ENCODE measurements at regions not wholly inside any gene's neighbourhood (a gene's known extent, or its start where the extent isn't known, plus 50 kb on each side); places are given as distances from the start of the nearest gene placed in this dataset.

DNA sequence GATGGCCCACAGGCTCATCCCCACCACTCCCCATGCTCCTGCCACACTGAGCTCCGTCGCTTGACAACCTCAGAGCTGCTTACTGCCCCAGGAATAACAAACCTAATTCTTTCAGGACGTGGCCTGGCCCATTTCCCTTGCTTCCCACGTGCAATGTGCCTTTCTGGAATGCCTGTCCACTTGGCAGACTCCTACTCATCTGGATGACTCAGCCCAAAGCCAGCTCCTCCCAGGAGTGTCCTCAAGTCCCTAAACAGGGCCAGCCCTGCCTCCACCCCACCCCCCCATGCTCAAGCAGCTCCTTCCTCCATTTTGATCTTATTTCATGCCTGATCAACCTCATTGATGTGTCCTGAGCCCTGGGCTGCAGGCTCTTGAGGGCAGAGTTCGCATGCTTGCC is 164.9 kb upstream of the RNF32 start:
- DNase-seq: no peak

DNA sequence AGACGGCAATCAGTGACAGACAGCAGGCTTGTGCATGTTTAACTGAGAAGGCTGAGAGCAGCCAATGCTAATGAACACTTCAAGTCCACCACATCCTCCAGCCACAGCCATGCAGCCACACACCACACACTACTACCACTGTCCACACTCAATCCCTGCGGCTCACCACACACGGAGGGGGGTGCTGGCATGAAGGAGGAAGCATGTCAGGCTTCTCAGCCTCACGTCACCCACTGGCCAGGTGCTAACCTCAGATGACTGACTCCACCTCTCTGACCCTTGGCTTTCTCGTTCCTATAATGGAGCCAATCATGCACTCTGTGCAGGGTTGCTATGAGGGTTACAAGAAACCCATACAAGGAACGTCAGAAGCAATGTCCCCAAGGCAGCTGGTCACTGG is 165.4 kb upstream of the RNF32 start:
- no peak for DNase-seq

DNA sequence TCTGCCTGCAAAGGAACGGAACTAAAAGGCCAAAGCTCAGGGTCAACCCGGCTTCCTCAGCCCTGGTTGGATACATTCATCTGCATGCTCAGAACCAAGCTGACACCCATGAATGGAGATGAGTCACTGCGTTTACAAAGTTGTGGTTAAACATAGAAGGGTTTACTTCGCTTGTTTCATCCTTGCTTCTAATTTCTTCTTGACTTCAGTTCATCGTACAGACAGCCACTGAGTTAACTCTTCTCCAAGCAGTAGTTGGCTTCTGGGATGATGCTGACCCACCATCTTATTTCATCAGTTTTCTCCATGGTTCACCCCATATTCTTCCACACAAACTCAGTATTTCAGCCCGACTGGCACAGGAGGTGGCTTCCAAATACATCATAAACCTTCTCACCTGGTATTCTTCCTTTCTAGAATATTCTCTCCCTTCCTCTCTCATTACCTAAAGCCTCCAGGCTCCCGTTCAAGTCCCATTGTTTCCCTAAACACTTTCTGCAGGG is 166.3 kb upstream of the RNF32 start:
- DNase-seq: no peak

DNA sequence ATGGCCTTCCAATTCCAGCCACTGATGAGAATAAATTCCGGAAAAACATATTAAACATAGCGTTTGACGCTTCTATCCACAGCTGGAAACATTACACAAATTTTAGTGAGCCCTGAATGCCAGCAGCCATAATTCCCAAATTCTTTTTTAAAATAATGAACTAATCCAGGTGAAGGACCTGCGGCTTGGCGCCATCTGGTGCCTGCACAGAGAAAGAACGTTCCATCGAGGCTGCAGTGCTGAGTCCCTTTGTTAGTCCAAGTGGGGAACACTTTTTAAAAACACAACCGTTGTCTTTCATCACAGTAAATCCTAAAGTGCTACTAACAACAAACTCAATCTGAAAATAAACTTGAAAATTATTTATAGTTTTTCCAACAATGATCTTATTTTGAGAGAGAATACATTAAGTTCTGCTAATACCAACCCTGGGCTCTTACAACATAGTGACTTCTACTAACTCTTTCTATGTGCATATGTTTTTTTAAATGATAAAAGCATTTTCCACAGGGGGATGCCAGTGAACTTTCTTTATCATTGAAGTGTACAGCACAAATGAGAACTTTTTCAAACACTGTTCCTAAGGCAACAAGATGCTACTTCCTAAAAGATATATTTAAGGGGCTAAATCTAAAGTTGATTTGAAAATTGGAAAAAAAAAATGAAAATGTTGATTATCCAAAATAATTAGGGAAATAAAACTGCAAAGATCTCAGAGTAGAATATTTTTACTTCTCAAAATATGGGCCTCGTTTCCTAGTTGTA is 166.9 kb upstream of the RNF32 start:
- peak; percentile 25 for DNase-seq

DNA sequence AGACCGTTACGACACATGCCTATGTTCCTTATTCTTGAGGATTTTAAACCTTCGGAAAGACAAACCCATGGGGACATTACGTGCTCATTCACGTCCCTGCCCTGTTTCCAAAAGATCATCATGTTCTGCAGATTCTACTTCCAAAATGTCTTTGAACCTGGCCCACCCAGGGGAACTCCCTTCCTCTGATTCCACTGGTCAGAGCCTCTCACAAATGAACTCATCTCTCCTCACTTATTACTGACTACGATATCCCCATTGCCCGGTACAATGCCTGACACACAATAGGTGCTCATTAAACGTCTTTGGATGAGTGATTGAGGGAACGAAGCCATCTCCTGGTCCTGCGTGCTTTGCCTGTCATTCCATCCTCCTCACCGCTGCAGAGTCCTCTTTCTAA is 168.3 kb upstream of the RNF32 start:
- no peak for DNase-seq

DNA sequence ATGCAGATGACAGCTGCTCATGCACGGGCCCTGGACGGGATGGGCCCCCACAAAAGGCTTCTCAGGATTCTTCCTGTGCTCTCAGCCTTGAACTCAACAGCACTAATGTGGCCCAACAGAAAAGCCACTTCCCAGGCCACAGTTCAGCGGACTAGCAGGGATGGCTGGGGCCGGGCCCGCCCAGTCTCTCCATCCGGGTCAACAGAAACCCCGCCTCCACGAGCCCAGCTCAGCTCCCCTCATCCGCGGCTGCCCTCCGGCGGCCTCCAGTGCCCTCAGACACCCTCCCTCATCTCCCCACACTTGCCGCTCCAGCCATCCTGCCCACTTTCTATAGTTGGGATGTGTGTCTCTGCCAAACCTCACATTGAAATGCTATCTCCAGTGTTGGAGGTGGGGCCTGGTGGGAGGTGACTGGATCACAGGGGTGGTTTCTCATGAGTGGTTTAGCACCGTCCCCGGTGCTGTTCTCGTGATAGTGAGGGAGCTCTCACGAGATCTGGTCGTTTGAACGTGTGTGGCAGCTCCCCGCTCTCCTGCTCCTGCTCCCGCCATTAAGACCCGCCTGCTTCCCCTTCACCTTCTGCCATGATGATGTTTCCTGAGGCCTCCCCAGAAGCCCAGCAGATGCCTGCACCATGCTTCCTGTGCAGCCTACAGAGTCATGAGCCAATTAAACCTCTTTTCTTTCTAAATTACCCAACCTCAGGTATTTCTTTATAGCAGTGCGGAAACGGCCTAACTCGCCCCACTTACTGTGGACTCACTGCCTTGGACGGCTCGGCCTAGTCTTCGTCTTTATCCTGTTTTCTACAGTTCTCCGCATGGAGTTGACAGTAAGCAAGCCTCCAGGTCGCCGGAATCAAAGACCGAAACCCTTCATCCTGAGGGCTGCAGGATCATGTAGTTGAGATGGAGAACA is 169.9 kb upstream of the RNF32 start:
- DNase-seq: no peak

DNA sequence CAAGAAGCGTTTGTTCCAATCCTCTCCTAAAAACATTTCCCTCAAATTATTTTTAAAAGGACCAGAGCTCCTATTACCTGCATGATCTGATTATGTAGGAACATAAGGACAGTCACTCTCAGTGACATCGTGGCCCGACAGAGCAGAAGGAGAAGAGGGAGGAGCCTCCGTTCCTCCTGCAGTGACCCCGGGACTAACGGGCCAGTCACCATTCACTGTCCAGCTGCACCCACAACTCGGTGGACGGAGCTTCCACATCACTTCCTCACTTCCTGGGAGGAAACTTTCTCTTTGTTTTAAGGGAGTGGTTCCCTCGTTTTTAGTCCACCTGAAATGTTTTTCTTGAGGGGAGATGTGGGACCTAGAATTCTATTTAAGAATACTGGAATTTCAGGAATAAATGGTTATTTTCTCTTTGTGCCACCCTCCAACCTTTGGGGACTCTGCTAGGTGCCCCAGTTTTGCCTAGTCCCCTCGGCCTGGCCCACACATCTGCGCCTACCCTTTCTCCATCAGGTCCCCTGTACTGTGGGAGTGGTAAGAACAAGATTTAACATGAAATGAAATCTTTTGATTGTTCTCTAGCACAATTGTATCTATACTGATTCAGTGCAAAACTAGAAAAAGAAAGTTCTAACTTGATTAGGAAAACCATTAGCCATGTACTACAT is 173.5 kb upstream of the RNF32 start:
- no peak for DNase-seq

DNA sequence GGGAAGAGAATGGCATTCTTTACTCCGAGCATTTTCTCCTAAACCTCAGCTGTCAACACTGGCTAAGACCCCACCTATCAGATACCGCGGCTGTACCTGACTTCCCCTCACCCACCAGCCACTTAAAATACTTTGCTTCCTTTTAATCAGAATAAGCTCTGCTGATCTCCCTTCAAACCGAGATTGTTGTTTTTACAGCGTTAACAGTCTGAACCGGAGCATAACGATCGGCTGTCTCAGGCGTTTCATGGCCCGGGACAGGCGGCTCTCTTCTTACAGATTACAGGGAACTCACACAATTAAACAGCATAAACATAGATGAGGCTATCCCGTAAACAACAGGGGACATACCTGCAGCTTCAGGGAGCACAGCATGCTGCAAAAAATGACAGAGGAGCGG is 174.3 kb upstream of the RNF32 start:
- DNase-seq: no peak

DNA sequence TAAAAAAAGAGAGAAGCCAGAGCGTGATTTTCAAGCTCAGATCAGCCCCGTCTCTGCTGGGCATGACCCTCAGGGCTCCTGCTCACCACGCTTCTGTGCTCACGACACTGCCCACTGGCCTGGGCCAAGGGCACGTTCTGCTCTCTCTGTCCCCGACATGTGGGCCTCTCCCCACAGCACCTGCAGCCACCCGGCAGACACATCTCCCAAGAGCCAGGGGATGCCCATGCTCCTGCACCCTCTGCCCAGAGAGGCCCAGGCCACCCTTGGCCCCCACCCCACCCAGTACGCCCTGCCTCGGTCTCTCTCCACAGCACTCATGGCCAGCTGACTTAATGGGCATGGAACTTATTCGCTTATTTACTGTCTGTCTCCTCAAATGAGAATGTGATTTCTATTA is 175.4 kb upstream of the RNF32 start:
- no peak for DNase-seq

DNA sequence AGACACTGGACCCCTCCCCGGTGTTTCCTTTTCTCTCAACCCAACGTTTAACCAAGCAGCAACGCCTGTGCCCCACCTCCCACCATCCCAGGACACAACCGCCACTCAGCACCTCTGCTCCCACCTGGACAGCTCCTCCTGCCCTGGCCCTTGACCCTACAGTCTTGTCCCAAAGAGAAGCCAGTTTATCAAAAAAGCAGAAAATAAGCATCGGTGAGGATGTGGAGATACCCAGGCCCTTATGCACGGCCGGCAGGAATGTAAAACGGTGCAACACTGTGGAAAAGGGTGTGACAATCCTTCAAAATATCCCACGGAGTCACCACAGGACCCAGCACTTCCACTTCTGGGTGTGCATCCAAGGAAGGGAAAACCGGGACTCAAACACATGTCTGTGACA is 176.2 kb upstream of the RNF32 start:
- no peak for DNase-seq

DNA sequence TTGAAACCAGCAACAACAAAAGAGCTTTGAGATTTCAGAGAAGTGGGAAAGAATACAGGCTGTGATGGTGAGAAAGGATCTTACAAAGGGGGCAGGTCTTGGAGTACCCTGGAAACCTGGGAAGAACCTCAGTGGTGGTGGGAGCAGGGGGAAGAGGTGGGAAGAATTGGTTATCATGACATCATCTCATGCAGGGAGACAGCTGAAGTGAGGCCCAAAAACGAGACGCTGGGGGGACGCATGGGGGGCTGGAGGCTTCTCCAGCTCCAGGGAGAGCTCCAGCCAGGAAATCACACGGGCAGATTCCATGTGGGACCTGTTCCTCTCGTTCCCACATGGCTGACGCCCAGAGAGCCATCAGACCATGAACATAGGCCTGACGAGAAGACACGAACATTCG is 177.3 kb upstream of the RNF32 start:
- no peak for DNase-seq

DNA sequence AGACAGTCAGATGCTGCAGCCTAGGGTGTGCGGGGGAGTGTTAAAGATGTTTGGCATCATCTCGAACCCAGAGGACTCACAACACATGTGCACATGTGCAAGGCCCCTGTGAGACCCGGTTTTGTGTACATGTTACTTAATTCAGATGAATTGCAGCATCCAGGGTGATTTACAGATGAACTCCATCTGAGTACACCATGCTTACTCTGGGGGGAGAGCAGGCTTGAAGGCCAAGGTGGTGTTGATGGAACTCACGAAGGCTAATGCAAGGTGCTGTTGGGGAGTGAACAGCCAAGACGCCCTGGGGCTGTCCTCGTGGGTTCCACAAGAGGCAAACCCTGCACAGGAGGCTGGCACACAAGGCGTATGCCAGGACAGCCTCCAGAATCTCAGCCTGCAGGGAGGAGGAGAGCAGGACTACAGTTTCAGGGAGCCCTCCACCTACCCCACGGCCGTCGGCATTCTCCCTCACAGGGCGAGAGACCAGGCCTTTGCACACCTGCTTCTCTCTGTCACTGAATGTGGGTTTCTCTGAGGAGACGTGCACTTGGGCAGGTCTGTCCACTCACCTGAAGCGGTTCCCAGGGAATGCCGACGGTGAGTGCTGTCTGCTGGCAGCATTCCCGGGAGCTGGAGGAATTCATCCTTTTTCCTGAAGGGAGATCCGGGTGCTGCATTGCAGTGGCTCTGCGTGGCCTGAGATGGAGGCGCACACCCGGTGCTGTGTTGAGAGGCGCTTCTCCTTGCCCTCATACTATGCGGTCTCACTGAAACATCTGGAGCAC is 178.5 kb upstream of the RNF32 start:
- no peak for DNase-seq

DNA sequence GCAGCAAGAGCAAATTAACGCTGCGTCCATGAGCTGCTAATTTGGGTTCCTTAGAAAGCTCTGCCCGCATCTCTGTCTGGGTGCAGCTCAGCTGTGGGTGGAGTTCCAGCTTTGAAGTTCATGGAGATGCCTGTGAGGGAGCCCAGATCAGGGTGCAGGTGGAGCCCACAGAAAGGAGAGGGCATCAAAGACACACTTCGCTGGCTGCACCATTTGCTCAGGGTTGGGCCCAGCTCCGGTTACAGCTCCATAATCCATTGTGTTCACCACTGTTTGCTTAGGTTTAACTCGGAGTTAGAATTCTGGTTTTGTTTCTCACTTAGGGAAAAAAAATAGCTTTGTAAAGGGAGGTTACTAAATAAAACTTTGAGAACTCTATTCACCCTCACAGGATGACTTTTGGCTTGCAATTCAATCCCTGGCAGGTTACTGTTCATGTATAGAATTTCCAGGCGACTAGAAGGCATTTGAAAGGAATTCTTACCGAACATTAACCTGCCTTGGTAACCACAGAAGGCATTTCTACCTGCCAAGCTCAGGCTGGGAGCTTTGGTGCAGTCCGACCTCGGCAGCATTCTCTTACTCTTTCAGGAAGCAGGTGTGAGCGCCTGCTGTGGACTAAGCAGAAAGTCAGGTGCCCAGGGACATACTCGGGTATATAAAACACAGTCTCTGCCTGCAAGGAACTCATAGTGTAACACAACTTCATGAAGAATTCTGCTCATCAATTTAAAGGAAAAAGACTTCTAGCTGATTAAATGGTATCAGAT is 179.5 kb upstream of the RNF32 start:
- peak; percentile 66 for DNase-seq

DNA sequence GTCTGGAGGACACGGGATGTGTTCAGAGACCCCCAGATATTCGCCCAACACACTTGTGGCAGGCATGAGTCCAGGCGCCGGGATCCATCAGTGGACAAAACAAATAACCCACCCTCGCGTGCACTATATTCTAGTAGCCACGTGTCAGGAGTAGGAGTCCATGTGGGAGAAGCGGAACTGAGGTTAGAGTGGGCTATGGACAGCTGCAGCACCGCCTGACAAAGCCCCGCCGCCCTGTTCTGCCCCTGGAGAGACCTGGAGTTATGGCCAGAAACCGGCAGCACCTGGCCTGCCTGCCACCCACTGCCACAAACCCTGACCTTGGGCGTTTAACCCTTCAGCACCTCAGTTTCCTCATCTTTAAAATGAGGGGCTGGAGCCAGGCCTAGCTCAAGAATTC is 181.0 kb upstream of the RNF32 start:
- no peak for DNase-seq

DNA sequence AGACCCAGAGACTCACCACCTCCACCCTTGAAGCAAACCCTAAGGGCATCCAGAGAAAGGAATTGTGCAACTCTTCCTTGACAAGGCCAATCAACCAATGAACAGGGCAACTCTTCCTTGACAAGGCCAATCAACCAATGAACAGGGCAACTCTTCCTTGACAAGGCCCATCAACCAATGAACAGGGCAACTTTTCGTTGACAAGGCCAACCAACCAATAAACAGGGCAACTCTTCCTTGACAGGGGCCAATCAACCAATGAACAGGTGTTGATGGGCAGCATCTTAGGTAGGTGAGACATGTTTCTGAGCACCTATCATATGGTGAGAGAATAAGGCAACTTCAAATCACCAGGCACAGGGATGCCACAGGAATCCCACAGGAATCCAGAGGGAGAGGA is 181.5 kb upstream of the RNF32 start:
- no peak for DNase-seq

DNA sequence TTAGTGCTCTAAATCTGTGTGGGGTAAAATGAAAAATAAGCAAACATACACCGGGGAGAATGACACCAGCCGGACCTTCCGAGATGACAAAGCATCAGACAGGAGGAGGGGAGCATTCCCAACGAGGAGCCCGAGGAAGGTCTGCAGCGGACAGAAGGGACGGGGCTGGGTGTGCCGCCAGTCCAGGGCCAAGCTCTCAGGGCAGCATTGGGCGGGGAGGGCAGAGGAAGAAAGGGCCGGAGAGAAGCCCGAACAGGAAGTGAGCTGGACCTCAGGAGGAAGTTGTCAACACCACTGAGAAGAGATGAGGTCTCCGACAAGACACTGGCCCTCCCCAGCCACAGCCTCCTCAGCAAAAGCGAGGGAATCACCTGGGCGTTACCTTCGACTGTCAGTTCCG is 182.6 kb upstream of the RNF32 start:
- no peak for DNase-seq

DNA sequence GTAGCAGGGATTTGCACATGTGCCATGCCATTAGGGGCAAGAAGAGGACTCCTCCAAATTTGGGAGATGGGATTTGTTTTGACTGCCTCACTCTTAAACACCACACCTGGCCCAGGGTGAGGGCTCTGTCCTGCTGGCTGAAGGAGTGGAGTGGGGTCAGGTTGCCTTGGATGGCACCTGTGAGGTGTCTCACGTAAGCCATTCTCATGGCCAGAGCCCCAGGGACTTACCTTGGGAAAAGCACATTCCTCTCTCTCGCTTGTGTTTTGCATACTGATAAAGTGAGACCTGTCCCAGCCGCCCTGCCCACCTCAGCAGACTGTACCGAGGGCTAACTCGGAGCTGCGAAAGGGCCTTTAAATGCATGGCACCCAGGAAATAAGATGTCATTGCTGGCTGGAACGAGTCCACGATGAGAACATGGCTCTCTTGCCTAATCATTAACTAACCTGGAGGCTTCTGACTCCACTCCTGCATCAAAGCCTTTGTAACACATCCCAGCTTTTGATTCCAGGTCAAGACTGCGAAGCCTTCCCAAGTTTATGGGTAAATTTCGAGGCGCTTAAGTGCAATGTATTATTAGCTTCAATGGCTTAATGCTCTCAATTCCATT is 184.0 kb upstream of the RNF32 start:
- no peak for DNase-seq

DNA sequence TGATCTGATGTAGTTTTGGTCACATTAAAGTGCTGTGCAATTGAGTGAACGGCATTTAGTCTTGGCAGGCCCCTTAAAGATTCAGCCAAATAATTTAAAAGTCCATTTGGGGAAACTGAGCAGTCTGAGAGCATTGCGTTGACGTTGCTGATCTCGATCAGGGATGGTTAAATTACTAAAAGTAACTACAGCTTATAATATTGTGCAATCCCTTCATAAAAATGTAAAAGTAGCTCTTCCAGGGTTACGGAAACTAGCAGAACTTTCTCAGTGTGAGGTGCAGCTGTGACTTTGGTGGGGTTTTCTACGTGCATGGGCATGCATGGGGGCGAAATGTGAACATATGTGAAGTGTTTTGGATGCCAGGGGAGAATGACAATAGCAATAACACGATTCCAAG is 184.5 kb upstream of the RNF32 start:
- no peak for DNase-seq

DNA sequence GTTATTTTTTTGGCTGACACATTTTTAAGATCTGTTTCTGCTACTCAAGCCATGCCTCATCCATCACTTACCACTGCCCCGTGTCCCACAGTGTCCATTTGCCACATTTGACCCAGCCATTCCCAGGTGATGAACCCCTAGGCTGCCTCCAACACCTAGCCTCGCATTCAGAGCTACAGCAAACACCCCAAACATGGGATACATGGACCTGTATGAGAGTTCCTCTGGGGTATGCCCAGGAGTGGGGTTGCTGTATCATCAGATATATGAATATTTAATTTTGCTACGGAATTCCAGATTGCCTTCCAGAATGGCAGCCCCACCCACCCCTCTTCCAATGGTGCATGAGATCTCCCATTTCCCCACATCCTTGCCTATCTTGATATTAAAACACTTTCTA is 190.1 kb upstream of the RNF32 start:
- DNase-seq: no peak

DNA sequence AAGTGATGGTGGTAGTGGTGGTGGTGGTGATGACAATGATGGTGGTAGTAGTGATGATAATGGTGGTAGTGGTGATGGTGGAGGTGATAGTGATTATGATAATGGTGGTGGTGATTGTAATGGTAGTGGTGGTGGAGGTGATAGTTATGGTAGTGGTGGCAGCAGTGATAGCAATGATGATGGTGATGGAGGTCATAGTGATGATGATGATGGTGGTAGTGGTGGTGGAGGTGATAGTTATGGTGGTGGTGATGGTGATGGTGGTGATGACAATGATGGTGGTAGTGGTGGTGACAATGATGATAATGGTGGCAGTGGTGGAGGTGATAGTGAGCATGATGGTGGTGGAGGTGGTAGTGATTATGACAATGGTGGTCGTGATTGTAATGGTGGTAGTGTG is 191.7 kb upstream of the RNF32 start:
- DNase-seq: no peak

DNA sequence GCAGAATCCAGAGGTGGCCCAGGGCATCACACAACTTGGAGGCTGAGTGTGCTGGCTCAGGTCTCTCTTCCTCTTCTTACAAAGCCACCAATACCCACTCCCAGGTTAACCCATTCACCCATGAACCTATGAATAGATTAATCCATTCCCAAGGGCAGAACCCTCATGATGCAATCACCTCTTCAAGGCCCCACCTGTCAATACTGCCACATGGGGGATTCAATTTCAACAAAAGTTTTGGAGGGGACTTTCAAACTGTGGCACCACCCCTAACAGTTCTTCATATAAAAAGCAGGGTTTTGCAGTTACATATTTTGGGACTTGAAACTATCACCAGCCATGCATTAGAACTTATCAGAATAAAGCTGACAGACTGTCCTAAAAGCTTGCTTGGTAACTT is 193.6 kb upstream of the RNF32 start:
- no peak for DNase-seq
